WERI-Rb-1 (cell line): ENCODE measurements at regions not wholly inside any gene's neighbourhood (a gene's known extent, or its start where the extent isn't known, plus 50 kb on each side); places are given as distances from the start of the nearest gene placed in this dataset.
"Not testable (repeated sequence)": the region's sequence is repeated elsewhere in the genome, so short reads cannot be mapped to it uniquely, and the experiment has no call there.

Source experiments
- DNase-seq: peaks from one replicate; pipeline ENCODE4 v3.0.0-alpha.2; 2020
- H3K27ac ChIP-seq: fragments of 250-450 bp; sonication (Bioruptor Pico); 2 replicates; pipeline ENCODE4 v1.5.1; 2020; ENCODE audit warnings: mild to moderate bottlenecking, moderate library complexity
- H3K27me3 ChIP-seq: fragments of 250-450 bp; sonication (Bioruptor Pico); 2 replicates; pipeline ENCODE4 v1.5.1; 2021; ENCODE audit warnings: mild to moderate bottlenecking, low read depth, moderate library complexity; ENCODE audit not compliant: insufficient read depth, severe bottlenecking
- H3K36me3 ChIP-seq: fragments of 250-450 bp; sonication (Bioruptor Pico); 2 replicates; pipeline ENCODE4 v1.5.1; 2020; ENCODE audit warnings: mild to moderate bottlenecking, moderate library complexity
- H3K4me3 ChIP-seq: 2 replicates; pipeline ENCODE4 v1.5.1; 2011; ENCODE audit warnings: low read depth, mild to moderate bottlenecking, control low read depth, low read length
- H3K9me3 ChIP-seq: fragments of 250-450 bp; sonication (Bioruptor Pico); 2 replicates; pipeline ENCODE4 v1.5.1; 2021; ENCODE audit warnings: mild to moderate bottlenecking, moderate library complexity; ENCODE audit not compliant: severe bottlenecking
- TF ChIP-seq, protein P1 (sequence below): IDR thresholded peaks from 2 replicates; pipeline ENCODE4 v1.5.1; 2011; ENCODE audit warnings: low read depth, mild to moderate bottlenecking, control low read depth, inconsistent platforms, low read length

DNA sequence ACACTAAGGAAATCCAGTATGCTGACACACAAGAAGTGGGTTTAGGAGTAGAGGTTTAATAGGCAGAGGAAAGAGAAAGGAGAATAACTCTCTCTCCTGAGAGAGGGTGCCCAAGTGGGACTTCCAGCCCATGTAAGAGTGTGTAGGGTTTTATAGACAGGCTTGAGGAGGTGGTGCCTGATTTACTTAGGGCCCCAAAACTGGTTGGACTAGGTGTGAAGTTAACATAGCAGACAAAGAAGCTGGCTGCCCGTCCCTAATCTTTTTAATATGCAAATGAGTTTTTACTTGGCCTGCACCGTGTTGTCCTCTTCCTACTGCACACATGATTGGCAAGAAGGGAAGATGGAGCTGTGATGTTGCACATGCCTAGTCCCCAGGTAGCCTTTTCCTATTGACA is 752.5 kb upstream of the SLITRK5 start:
- Histone ChIP-seq H3K36me3 (no peaks in the 10 kb centered on the region), H3K27me3 (no peaks in the 10 kb centered on the region), H3K4me3 (no peak overlapping the region), H3K9me3 (no peaks in the 10 kb centered on the region), H3K27ac (no peak overlapping the region)
- no peak for DNase-seq
- TF ChIP-seq, protein P1, sequence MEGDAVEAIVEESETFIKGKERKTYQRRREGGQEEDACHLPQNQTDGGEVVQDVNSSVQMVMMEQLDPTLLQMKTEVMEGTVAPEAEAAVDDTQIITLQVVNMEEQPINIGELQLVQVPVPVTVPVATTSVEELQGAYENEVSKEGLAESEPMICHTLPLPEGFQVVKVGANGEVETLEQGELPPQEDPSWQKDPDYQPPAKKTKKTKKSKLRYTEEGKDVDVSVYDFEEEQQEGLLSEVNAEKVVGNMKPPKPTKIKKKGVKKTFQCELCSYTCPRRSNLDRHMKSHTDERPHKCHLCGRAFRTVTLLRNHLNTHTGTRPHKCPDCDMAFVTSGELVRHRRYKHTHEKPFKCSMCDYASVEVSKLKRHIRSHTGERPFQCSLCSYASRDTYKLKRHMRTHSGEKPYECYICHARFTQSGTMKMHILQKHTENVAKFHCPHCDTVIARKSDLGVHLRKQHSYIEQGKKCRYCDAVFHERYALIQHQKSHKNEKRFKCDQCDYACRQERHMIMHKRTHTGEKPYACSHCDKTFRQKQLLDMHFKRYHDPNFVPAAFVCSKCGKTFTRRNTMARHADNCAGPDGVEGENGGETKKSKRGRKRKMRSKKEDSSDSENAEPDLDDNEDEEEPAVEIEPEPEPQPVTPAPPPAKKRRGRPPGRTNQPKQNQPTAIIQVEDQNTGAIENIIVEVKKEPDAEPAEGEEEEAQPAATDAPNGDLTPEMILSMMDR, result no peak

- H3K36me3 ChIP-seq, result no peaks in the 10 kb centered on the region
- TF ChIP-seq, protein P1, result no peak
- DNase-seq, result no peak
- no peak overlapping the region for H3K4me3 ChIP-seq
- no peak overlapping the region for H3K27ac ChIP-seq
- H3K27me3 ChIP-seq, result no peaks in the 10 kb centered on the region
- H3K9me3 ChIP-seq, result no peaks in the 10 kb centered on the region
These were observed 750.2 kb upstream of the SLITRK5 start for GRCh38 chr13:86920961-86921360.

- H3K27ac ChIP-seq, result no peak overlapping the region
- H3K27me3 ChIP-seq, result no peaks in the 10 kb centered on the region
- no peaks in the 10 kb centered on the region for H3K36me3 ChIP-seq
- TF ChIP-seq, protein P1, result no peak
- H3K9me3 ChIP-seq, result no peaks in the 10 kb centered on the region
- no peak overlapping the region for H3K4me3 ChIP-seq
- DNase-seq, result no peak
These were observed 748.2 kb upstream of the SLITRK5 start for GRCh38 chr13:86922936-86923335.

GRCh38 chr13:86926916-86927315 is 744.3 kb upstream of the SLITRK5 start:
- not testable (repeated sequence) for H3K4me3 ChIP-seq, DNase-seq, H3K27ac ChIP-seq, H3K9me3 ChIP-seq, H3K27me3 ChIP-seq, H3K36me3 ChIP-seq

- TF ChIP-seq, protein P1, result no peak
- Histone ChIP-seq H3K9me3 (no peaks in the 10 kb centered on the region), H3K27me3 (no peaks in the 10 kb centered on the region), H3K36me3 (no peaks in the 10 kb centered on the region), H3K27ac (no peak overlapping the region), H3K4me3 (no peak overlapping the region)
- DNase-seq, result no peak
These were observed 738.3 kb upstream of the SLITRK5 start for GRCh38 chr13:86932776-86933334.

GRCh38 chr13:86933676-86934075 is 737.5 kb upstream of the SLITRK5 start:
- H3K9me3 ChIP-seq, result no peaks in the 10 kb centered on the region
- H3K27me3 ChIP-seq, result no peaks in the 10 kb centered on the region
- H3K27ac ChIP-seq, result no peak overlapping the region
- TF ChIP-seq, protein P1, result no peak
- no peak for DNase-seq
- H3K4me3 ChIP-seq, result no peak overlapping the region
- H3K36me3 ChIP-seq, result no peaks in the 10 kb centered on the region
